Skeletal muscle tissue (tissue), 3 donors: ENCODE measurements at regions not wholly inside any gene's neighbourhood (a gene's known extent, or its start where the extent isn't known, plus 50 kb on each side); places are given as distances from the start of the nearest gene placed in this dataset.

Source experiments
- H3K27ac ChIP-seq: one replicate; pipeline ENCODE4 v1.7.0; 2013; ENCODE audit warnings: mild to moderate bottlenecking, low read depth, low read length, inconsistent platforms
- H3K27me3 ChIP-seq, 3 donors: one replicate each; pipeline ENCODE4 v1.7.0; 2013; ENCODE audit warnings: low read length in 3 of 3; ENCODE audit not compliant: control insufficient read depth in 3 of 3, insufficient read depth in 3 of 3
- H3K36me3 ChIP-seq, 3 donors: one replicate each; pipeline ENCODE4 v1.7.0; 2013; ENCODE audit warnings: low read length in 3 of 3; ENCODE audit not compliant: control insufficient read depth in 3 of 3, insufficient read depth in 3 of 3
- H3K4me1 ChIP-seq, 3 donors: one replicate each; pipeline ENCODE4 v1.7.0; 2013; ENCODE audit warnings: low read length in 3 of 3, mild to moderate bottlenecking in 3 of 3; ENCODE audit not compliant: control insufficient read depth in 3 of 3, insufficient read depth in 3 of 3
- H3K4me3 ChIP-seq, 3 donors: one replicate each; pipeline ENCODE4 v1.7.0; 2013; ENCODE audit warnings: low read length in 3 of 3
- H3K9ac ChIP-seq, 3 donors: one replicate each; pipeline ENCODE4 v1.7.0; 2013; ENCODE audit warnings: low read length in 3 of 3, mild to moderate bottlenecking in 3 of 3, moderate library complexity in 2 of 3, low read depth in 1 of 3
- H3K9me3 ChIP-seq, 3 donors: one replicate each; pipeline ENCODE4 v1.7.0; 2013; ENCODE audit warnings: low read length in 3 of 3; ENCODE audit not compliant: control insufficient read depth in 3 of 3
- donor health status: Osteomylitis.

DNA sequence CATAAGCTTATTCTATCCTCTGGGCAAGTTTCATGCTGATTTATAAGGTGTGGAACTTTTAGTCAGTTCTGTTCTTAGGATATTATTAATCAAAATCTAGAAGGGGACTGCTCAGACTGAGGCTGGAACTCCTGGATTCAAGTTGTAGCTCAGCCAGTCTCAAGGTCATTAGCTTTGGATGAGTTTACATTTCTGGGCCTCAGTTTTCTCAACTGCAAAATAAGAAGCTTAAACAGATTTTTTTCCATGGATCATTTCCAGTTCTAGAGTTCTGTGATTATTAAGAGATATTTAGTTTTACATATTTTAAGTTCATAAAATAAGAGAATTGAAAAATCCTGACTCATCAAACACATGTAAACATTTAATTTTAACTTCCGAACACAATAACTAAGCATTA is 442.5 kb upstream of the PKDCC start:
- no peaks in the 10 kb centered on the region for H3K27me3 ChIP-seq
- no peaks in the 10 kb centered on the region for H3K36me3 ChIP-seq
- H3K9ac ChIP-seq: no peak overlapping the region
- H3K27ac ChIP-seq: no peak overlapping the region
- H3K4me3 ChIP-seq: no peak overlapping the region
- no peaks in the 10 kb centered on the region for H3K9me3 ChIP-seq
- no peaks in the 10 kb centered on the region for H3K4me1 ChIP-seq

DNA sequence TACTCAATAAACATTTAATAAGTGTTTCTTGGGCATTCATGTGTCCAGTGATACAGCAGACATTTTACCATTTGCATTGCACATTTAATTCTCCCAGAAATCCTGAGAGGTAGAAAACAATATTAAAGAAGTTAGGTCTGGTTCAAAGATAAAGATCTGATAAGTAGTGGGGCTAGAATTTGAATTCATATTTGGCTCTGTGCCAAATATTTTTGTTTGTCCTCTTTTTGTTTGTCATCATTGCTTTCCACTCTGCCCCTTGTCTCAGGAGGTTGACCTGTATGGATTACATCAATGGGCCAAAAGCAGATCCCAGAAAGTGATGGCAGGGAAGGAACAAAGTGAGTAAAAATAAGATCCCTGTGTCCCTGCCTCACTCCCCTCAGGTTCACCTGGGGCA is 441.9 kb upstream of the PKDCC start:
- no peaks in the 10 kb centered on the region for H3K27me3 ChIP-seq
- H3K9ac ChIP-seq: no peak overlapping the region
- H3K4me3 ChIP-seq: no peak overlapping the region
- no peaks in the 10 kb centered on the region for H3K36me3 ChIP-seq
- no peak overlapping the region for H3K27ac ChIP-seq
- H3K4me1 ChIP-seq: peaks cover 0 to 3% (median 0%) of the 10 kb centered on the region in 3 donors
- no peaks in the 10 kb centered on the region for H3K9me3 ChIP-seq

DNA sequence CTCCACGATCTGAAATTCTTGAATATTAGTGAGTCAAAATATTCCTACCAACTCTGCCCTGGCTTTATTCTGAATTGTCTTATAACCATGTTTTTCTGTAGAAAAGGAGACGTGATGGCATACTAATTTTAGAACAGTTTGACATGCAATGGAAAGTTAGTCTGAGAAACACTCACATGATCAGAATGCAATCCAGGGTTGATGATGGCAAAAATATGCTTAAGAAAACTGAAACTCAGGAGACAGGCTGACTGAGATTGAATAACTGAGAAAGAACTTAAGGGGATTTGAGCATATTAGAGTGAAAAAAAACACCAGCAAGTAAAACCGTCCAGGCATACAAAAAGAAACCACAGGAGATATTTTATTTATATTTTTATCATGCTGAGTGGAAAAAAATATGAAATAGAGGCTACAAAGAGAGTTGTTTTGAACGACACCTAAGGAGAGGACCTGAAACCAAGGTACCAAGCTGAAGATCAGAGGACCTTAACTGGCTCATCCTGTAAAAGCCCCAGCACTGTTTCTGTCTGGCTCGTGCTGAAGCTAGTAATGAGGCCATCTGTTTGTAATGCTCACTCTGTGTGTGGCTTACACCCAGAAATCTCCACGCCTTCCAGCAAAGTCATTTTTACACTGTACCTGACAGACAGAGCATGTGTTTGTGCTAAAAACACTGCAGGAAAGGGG is 437.2 kb upstream of the PKDCC start:
- Histone ChIP-seq H3K9me3 (no peaks in the 10 kb centered on the region), H3K36me3 (no peaks in the 10 kb centered on the region), H3K9ac (no peak overlapping the region), H3K27me3 (no peaks in the 10 kb centered on the region), H3K4me3 (peak overlapping the region in 1 of 3 donors; percentile 33), H3K4me1 (peaks cover 0 to 7% (median 2%) of the 10 kb centered on the region in 3 donors), H3K27ac (peak overlapping the region; percentile 65)

DNA sequence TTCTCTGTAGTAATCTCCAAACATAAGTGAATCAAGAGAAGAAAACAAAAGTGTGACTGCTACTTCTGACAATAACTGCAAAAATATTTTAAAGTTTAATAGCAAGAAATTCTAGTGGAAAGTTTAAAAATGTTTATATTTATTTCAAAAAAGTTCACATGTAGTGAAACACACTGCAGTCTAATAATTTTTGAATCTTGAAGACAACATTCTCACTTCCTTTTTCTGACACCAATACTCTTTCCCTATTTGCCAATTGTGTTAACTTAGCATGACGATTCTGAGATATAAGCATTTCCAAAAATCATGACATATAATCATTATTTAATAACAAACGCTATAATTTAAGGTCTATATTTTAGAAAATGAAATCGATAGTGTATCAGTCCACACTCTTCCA is 429.1 kb upstream of the PKDCC start:
- Histone ChIP-seq H3K27ac (no peak overlapping the region), H3K4me3 (no peak overlapping the region)

DNA sequence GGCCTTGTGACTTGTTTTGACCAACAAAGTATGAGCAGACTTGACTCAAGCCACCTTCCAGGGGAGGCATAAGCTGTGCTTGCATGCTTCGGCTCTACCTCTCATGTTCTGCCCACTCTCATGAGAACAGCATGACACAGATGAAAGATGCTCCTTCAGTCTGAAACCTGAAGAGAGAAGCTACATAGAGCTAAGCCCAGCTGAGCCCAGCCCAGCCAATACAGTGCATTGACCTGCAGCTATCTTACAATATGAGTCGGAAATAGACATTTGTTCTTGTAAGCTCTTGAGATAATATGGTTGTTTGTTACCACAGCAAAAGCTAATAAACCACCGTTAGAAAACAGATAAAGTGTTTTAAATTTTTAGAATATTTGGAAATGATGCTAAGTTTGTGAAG is 426.7 kb upstream of the PKDCC start:
- H3K9ac ChIP-seq: no peak overlapping the region
- H3K4me1 ChIP-seq: no peaks in the 10 kb centered on the region
- no peaks in the 10 kb centered on the region for H3K9me3 ChIP-seq
- H3K36me3 ChIP-seq: no peaks in the 10 kb centered on the region
- no peak overlapping the region for H3K4me3 ChIP-seq
- H3K27ac ChIP-seq: no peak overlapping the region
- no peaks in the 10 kb centered on the region for H3K27me3 ChIP-seq

More for the DNA sequence above, 429.1 kb upstream of the PKDCC start:
- Histone ChIP-seq H3K27me3 (no peaks in the 10 kb centered on the region), H3K36me3 (no peaks in the 10 kb centered on the region), H3K4me1 (no peaks in the 10 kb centered on the region), H3K9ac (no peak overlapping the region), H3K9me3 (no peaks in the 10 kb centered on the region)

DNA sequence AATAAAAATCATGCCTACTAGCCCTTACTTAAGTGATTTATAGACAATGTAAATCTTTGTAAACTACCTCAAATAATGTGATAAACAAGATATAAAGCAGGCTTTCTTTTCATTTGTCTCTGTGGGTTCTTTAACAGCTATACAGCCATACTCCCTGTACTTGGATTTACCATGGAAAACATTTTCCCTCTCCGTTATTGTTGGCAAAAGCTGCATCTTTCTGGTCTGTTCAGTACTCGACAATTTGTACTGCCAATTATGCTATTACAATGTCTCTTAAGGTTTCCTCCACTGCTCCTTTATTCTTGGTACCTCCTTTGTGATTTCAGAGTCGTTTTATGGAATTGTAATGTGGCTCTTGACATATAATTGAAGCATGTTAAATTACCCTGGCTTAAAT is 426.3 kb upstream of the PKDCC start:
- Histone ChIP-seq H3K27me3 (no peaks in the 10 kb centered on the region), H3K27ac (no peak overlapping the region), H3K9me3 (no peaks in the 10 kb centered on the region), H3K4me1 (no peaks in the 10 kb centered on the region), H3K9ac (no peak overlapping the region), H3K36me3 (no peaks in the 10 kb centered on the region), H3K4me3 (no peak overlapping the region)

DNA sequence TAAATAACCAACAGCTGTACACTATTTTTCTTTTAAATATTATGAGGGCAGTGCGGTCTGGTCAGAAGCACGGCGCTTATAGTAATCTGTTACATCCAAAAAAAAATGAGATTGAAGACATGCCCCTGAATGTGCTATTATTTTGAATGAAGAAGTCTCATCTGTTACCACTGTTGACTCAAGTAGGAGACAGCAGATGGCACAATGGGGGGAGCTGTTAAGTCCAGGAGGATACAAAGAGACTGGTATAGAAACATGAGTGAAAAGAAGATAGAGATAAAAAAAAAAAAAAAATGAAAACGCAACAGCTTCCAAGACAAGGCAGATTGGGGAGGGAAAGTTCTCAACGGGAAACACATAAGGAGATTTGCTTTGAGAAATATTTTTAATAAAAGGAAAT is 425.5 kb upstream of the PKDCC start:
- Histone ChIP-seq H3K4me1 (no peaks in the 10 kb centered on the region), H3K36me3 (no peaks in the 10 kb centered on the region), H3K4me3 (no peak overlapping the region), H3K27ac (no peak overlapping the region), H3K9me3 (no peaks in the 10 kb centered on the region), H3K9ac (no peak overlapping the region), H3K27me3 (no peaks in the 10 kb centered on the region)

DNA sequence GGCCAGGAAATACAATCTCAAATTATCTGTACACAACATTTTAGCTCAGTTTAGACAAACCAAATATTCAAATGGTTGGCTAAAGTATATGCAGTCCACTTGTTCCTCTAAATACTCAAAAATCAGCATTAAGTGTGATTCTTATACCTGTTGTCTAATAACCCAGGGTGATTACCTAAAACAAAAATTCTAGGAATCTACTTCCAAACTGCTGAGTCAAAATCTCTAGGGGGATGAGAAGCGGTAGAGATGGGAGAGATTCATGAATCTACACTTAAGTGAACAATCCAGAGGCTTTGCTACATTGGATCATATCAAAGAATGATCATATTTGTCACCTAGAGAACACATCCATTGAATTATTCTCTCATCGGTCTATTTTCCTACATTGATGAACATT is 420.9 kb upstream of the PKDCC start:
- Histone ChIP-seq H3K9ac (no peak overlapping the region), H3K27ac (no peak overlapping the region), H3K4me3 (no peak overlapping the region), H3K4me1 (no peaks in the 10 kb centered on the region), H3K36me3 (no peaks in the 10 kb centered on the region), H3K27me3 (no peaks in the 10 kb centered on the region), H3K9me3 (no peaks in the 10 kb centered on the region)

DNA sequence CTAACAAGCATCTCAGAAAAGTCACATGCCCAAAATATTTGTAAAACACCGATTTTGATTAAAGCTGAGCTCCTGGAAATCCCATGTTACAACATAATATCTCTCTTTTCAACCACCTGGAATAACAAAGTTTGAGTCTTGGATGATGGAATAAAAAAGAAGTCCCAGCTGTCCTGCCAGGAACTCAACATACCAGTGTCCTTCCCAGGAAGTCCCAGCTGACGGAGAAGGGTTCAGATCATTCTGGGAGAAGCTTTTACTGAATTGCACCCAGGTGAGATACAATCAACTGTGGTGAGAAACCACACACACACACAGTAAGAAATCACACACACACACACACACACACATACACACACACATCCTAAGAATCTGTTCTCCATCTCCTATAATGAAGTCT is 413.1 kb upstream of the PKDCC start:
- H3K9ac ChIP-seq: no peak overlapping the region
- H3K36me3 ChIP-seq: no peaks in the 10 kb centered on the region

DNA sequence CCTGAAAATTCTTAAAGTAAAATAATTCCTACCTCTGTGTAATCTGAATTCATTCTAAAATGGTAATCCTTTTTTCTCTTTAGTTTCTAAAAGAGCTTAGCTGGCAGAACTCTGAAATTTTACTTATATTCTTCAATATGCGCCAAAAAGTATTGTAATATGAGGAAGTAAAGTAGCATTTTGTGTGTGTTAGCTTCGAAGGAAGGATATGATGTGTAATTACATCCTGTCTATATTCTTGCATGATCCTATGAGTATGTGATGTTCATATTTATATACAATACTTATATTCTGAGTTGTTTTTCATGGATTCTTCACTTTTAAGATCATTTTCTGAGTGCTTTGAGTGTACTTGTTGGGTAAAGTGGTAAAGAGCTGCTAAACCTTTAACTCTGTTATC is 402.9 kb upstream of the PKDCC start:
- Histone ChIP-seq H3K4me3 (no peak overlapping the region), H3K27ac (no peak overlapping the region), H3K27me3 (no peaks in the 10 kb centered on the region), H3K9ac (no peak overlapping the region), H3K9me3 (no peaks in the 10 kb centered on the region), H3K4me1 (no peaks in the 10 kb centered on the region), H3K36me3 (no peaks in the 10 kb centered on the region)

More for the DNA sequence above, 413.1 kb upstream of the PKDCC start:
- H3K4me3 ChIP-seq: no peak overlapping the region
- H3K27me3 ChIP-seq: no peaks in the 10 kb centered on the region
- no peaks in the 10 kb centered on the region for H3K4me1 ChIP-seq
- H3K27ac ChIP-seq: no peak overlapping the region
- no peaks in the 10 kb centered on the region for H3K9me3 ChIP-seq
